Ishikawa (cell line): ENCODE measurements at regions not wholly inside any gene's neighbourhood (a gene's known extent, or its start where the extent isn't known, plus 50 kb on each side); places are given as distances from the start of the nearest gene placed in this dataset.

Source experiments
- CEBPB ChIP-seq: IDR thresholded peaks from 2 replicates; pipeline ENCODE4 v1.6.1; 2012
- CREB1 ChIP-seq: IDR thresholded peaks from 2 replicates; pipeline ENCODE4 v1.6.1; 2012; ENCODE audit warnings: low read depth
- EGR1 ChIP-seq: IDR thresholded peaks from 2 replicates; pipeline ENCODE4 v1.6.1; 2012
- EP300 ChIP-seq: IDR thresholded peaks from 2 replicates; pipeline ENCODE4 v1.6.1; 2012; ENCODE audit warnings: borderline replicate concordance
- FOXM1 ChIP-seq: IDR thresholded peaks from 2 replicates; pipeline ENCODE4 v1.6.1; 2012; ENCODE audit warnings: low read depth, borderline replicate concordance
- MAX ChIP-seq: IDR thresholded peaks from 2 replicates; pipeline ENCODE4 v1.6.1; 2012
- NFIC ChIP-seq: IDR thresholded peaks from 2 replicates; pipeline ENCODE4 v1.6.1; 2012
- RAD21 ChIP-seq: IDR thresholded peaks from 2 replicates; pipeline ENCODE4 v1.6.1; 2012; ENCODE audit warnings: low read depth
- REST ChIP-seq: IDR thresholded peaks from 2 replicates; pipeline ENCODE4 v1.6.1; 2012; ENCODE audit warnings: low read depth, mild to moderate bottlenecking
- TAF1 ChIP-seq: IDR thresholded peaks from 2 replicates; pipeline ENCODE4 v1.6.1; 2012; ENCODE audit warnings: low read depth, mild to moderate bottlenecking
- TCF12 ChIP-seq: IDR thresholded peaks from 2 replicates; pipeline ENCODE4 v1.6.1; 2012; ENCODE audit warnings: low read depth
- TEAD4 ChIP-seq: IDR thresholded peaks from 2 replicates; pipeline ENCODE4 v1.6.1; 2012
- USF1 ChIP-seq: IDR thresholded peaks from 2 replicates; pipeline ENCODE4 v1.6.1; 2012
- YY1 ChIP-seq: IDR thresholded peaks from 2 replicates; pipeline ENCODE4 v1.6.1; 2012; ENCODE audit warnings: low read depth
- ZBTB7A ChIP-seq: IDR thresholded peaks from 2 replicates; pipeline ENCODE4 v1.6.1; 2012; ENCODE audit warnings: low read depth

- TF ChIP-seq FOXM1 (no peak), CREB1 (no peak), RAD21 (no peak), REST (no peak), MAX (no peak), EGR1 (no peak), TCF12 (no peak), USF1 (no peak), EP300 (no peak), YY1 (no peak), CEBPB (no peak), TEAD4 (no peak), ZBTB7A (no peak), NFIC (no peak), TAF1 (no peak)
These were observed 53.2 kb upstream of the UBE2E3 start for GRCh38 chr2:180927030-180927686.

GRCh38 chr2:180925700-180926099, 54.7 kb upstream of the UBE2E3 start:
- TF ChIP-seq CREB1 (no peak), REST (no peak), CEBPB (no peak), USF1 (no peak), TEAD4 (no peak), EP300 (no peak)

- no peak for TF ChIP-seq ZBTB7A
- no peak for TF ChIP-seq CREB1
- TF ChIP-seq EP300, result no peak
- no peak for TF ChIP-seq FOXM1
- TF ChIP-seq NFIC, result no peak
- TF ChIP-seq TCF12, result no peak
- no peak for TF ChIP-seq USF1
- no peak for TF ChIP-seq RAD21
- TF ChIP-seq MAX, result no peak
- no peak for TF ChIP-seq YY1
These were observed 56.3 kb upstream of the UBE2E3 start for GRCh38 chr2:180924063-180924462.

- TF ChIP-seq EP300, result no peak
- no peak for TF ChIP-seq CREB1
- TF ChIP-seq NFIC, result no peak
These were observed 69.4 kb upstream of the UBE2E3 start for GRCh38 chr2:180910831-180911665.

- TF ChIP-seq ZBTB7A (no peak), FOXM1 (no peak), TCF12 (no peak), CREB1 (no peak), CEBPB (no peak), EP300 (no peak), MAX (no peak), NFIC (no peak), YY1 (no peak), TAF1 (no peak), REST (no peak), RAD21 (no peak), TEAD4 (no peak), USF1 (no peak), EGR1 (no peak)
These were observed 72.7 kb upstream of the UBE2E3 start for GRCh38 chr2:180907731-180908130.
